Stimulated activated CD8-positive, alpha-beta memory T cell treated with anti-CD3 and anti-CD28 coated beads, Interleukin-4, amount 100 ng/mL, for 4 hours (primary cell): ENCODE measurements at regions not wholly inside any gene's neighbourhood (a gene's known extent, or its start where the extent isn't known, plus 50 kb on each side); places are given as distances from the start of the nearest gene placed in this dataset.
"Not testable (repeated sequence)": the region's sequence is repeated elsewhere in the genome, so short reads cannot be mapped to it uniquely, and the experiment has no call there.

Source experiments
- DNase-seq, 2 donors: peaks; one replicate each; pipeline ENCODE4 v3.0.0-alpha.2; 2020; ENCODE audit warnings: low read depth in 2 of 2, low spot score in 1 of 2

DNA sequence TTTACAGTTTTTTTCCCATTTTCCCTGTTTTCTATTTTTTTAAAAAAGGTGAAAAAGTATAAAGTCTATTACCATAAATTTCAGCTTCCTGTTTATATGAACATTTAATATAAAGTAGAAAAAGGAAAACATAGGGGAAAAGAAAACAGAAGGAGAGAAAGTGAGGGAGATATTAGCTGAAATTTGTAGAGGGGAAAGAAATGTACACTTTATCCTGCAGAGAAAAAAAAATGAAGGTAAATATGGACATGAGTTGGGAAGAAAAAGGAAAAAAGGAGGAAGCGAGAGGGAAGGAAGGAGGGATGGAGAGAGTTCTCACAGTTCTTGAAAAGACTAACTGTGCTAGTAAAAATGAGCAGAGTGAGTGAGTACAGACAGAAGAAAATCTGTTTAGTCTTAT lies 91.6 kb upstream of the BTG1 start:
- DNase-seq, result no peak

DNA sequence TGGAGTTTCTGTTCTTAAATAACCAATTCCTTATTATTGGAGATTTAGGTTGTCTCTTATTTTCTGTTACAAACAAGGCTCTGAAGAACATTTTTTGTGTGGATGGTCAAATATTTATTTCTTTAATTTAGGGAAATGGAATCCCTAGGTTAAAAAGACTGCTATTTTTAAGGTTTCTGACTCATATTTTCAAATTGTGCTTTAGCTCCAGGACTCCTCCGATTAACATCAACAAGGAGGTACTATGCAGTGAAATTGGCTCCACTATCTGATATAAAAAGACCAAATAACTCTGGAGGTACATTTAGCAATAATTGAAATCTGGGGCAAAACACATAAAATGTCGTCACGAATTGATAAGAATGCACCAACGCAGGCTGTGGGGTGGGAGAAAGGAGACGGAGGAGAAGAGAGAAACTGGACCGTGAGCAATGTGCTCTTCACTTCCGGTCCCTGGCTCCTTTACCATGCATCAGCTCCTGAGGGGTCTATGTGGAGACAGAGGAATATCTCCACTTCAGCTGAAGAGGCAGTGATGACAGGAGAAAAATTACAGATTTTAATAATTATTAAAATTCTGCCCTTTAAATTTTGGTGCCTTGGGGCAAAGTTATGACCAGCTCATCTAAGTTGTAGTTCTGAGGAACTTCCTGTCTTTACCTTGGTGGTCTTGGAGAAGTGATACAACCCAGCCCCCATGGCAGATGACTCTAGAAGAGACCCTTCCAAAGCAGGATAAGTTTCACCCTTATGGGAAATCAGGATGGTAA lies 90.2 kb upstream of the BTG1 start:
- DNase-seq, result no peak

DNA sequence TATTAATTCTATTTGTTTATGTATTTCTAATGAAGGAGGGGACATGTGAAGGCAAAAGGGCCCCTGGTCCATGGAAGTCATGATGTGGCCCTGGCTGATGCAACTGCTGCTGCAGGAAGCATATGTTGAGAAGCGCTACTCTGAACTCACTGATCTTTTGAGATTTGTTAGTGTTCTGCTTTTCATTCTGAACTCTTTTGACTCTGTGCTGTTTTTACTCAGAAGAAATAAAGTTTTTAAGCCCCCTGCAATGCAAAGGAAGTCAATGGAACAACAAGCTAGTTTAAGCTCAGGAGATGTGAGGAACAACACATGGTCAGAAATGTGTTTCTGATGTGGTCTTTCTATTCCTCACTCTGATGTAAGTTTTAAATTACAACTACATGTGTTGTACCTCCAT lies 88.9 kb upstream of the BTG1 start:
- no peak for DNase-seq

DNA sequence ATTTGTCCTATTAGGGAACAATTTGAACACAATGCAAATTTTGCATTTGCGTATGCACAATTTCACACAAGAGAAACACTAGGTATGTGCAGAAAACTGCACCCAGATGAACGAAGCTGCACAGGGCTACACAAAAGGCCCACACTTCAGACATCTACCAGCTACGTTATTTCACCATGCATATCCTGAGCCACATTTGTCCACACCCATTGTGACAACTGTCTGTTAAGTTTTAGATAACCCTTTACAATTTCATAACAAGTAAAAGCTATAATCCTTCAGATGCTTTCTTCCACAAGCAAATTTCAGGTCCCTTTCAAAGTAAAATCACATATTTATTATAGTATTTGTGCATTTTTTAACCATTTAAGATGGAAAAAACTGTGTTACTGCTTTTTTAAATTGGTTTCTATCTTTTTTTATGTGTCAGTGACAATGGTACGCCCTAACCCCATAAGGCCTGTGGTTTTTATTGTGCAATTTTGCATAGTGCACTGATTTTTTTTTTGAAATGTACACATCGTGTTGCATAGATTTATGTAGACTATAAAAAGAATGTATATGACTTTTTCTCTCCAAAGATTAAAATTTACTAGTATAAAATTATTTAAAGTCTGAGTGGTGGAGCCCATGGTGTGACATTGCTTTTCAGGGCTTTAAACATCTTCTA lies 87.8 kb upstream of the BTG1 start:
- DNase-seq, result no peak

DNA sequence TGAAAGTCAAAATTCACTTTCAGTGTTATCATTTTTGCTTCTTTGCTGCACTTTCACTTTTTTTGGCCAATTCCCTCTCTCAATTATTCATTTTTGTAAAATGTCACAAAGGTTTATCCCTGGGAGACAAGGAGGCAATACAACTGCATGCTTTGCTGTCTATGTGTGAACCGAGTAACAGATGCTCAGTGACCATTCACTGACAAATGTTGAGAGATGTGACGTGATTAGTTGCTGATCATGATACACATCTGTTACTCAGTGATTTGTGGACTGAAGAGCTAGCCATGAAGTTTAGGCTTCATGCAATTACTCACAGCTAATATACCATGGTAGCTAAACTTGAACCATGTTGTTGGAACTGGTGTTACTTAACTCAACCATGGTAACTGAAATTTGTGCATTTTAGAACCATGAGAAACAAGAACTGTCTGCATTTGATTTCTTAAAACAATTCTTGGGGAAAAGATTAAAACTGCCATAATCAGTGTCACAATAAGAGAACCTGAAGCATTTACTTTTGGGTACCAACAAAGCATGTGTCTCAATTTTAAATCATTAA lies 86.8 kb upstream of the BTG1 start:
- DNase-seq, result not testable (repeated sequence)

DNA sequence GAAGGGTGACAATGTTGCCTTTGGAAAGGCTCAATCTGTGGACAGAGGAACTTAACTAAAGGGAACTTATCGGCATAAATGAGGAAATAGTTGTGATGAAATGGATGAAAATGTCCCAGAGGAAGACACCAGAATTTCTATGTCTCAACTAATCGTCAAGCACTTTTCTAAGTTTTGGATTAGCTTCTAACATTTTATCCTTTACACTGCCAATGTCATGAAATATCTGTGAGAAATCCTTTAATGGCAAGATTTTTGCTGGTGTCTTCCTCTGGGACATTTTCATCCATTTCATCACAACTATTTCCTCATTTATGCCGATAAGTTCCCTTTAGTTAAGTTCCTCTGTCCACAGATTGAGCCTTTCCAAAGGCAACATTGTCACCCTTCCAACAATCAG lies 86.3 kb upstream of the BTG1 start:
- DNase-seq, result not testable (repeated sequence)

DNA sequence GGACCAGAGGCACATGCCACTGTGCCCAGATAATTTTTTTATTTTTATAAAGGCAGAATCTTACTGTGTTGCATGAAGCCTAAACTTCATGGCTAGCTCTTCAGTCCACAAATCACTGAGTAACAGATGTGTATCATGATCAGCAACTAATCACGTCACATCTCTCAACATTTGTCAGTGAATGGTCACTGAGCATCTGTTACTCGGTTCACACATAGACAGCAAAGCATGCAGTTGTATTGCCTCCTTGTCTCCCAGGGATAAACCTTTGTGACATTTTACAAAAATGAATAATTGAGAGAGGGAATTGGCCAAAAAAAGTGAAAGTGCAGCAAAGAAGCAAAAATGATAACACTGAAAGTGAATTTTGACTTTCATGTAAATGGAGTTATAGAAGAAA lies 85.9 kb upstream of the BTG1 start:
- DNase-seq, result not testable (repeated sequence)

DNA sequence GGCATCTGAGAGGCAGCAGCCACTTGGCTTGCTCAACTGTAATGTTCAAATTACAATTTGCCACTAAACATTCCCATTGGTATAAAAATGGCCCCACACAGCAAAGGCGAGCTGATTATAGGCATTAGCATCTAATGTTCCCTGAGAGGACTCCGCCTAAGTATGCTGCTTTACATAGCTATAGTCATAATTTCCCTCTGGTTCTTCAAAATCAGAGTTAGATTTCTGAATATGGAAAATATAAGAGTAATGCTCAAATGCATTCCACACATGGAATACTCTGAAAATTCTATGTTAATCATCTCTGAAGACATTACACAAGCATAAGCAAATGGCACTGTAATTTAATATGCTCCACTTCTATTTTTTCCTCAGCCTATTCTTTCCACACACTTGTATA lies 83.7 kb upstream of the BTG1 start:
- no peak for DNase-seq

DNA sequence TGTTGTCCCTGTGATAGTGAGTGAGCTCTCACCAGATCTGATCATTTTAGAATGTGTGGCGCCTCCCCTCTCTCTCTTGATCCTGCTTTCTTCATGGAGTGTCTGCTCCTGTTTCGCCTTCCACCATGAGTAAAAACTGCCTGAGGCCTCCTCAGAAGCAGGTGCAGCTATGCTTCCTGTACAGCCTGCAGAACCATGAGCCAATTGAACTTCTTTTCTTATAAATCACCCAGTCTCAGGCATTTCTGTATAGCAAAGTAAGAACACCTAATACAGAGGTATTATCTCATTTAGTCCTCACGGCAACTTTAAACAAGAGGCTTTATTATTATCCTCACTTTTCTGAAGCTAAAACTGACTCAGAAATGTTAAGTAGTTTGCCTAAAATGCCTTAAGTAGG lies 81.3 kb upstream of the BTG1 start:
- DNase-seq, result no peak

DNA sequence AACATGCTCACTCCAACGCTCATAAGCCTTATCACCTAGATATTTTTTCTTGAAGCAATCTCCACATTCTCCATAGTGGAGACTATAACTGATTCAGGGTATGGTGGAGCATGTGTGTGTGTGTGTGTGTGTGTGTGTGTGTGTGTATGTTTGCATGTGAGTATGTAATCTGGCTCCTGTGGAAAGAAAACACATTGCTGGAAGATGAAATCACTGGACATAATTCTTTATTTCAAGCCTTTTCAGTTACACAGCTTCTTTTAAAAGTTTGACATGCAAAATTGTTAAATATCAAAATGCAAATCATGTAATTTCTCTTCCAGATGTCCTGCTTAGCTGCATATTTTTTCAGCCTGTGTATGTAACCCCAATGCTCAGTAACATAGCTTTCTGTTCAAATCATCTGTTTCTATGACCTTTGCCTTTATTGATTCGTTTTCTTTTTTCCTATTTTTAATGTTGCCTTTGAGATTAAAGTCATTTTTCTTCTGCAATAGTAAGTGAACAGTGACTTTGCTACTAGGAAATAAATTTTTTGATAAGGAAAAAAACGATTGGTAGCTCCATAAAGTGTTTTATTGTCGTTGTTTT lies 80.5 kb upstream of the BTG1 start:
- no peak for DNase-seq

DNA sequence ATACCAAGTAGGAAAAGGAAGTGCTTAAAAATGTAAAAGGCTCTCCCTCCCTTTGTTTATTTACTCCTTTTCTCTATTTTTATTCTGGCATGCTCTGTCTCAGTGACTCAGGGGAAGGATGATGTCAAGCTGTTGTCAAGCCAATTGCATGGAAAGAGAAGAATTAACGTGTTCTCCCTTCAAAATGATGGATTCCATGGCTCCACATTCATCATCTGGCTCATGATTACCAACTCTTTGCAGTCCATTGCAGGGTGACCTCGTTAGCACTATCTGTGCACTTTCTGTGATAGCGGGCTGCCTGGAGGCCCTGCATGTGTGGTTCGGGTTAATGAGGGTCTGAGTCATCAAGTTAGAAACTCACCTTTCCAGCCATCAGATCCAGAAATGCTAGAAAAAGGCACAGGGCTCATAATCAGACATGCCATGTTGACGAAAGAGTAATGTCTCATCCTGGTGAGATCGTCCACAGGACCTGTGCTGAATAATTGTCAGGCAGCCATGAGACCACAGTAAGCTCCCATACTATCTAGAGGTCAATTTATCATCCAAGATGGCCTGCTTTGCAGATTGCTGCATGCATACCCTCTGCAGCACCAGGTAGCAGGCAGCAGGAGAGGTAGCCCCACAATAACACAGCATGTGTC lies 79.2 kb upstream of the BTG1 start:
- no peak for DNase-seq

DNA sequence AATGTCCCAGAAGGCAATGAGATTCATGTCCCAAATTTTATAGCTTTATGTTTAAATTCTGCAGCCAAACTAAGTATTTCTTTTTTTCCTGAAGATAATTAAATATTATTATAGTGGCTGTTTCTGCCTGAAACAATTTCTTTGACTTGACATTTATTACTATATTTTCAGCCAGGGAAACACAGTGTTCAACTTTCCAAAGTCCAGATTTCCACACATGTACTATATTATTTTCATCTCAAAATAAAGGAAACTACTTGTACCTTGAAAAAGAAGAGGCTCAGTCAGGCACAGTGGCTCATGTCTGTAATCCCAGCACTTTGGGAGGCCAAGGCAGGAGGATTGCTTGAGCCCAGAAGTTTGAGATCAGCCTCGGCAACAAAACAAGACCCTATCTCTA lies 77.8 kb upstream of the BTG1 start:
- no peak for DNase-seq

DNA sequence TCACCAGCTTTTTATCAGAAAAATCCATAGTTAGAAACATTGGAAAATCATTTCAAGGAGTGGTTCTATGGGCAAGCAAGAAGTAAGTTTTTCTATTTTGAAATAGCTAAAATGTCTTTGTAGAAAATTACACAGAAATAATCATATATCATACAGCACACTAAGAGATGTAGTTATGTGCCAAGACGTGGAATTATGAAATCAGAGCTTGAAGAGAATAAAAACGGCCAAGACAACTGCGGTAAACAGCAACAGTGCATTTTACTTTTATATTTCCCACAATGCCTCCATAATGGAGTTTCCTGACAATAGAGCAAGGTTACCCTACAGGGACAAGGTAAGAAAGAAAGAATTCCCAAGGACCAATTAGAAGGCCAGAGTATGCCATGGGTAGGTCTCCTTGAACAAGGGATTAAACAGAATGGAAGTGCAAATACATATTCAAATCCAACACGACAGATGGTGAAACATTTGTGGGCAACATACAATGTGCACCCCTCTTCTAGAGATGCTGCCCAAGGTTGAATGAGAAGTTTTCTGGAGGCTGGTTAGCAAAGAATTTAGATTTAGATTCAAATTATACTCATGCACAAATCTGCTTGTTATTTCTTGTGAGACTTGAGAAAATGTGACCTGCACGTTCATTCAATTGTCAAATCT lies 76.1 kb upstream of the BTG1 start:
- no peak for DNase-seq

DNA sequence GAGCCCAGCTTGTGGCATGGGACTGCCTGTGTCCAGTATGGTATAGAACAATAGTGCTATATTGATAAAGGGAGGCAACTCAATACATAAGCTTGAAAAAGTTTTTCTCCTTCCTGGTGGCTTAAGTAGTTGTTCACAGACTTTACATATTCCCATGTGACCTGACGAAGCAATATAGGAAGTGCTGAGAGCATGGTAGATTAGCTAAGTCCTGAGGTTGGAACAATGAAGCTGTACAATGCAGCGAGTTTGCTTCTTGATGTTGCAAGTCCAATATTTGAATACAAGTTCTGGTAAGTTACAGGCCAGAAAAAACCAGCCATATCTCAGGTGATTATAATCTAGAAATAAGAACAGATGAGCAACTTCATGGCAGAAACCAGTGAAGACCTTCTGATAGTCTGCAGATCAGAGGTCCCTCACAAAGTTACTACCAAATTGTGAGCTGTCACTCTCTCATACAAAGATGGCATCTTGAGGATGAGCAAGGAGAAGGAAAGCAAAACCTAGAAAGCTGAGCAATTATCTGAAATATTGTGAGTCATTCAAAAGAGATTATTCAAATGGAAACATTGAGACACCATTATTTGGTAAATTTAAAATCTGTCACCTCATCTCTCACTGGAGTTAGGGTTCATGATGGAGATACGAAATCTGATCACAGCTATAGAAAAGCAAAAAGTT lies 72.9 kb upstream of the BTG1 start:
- DNase-seq, result no peak

DNA sequence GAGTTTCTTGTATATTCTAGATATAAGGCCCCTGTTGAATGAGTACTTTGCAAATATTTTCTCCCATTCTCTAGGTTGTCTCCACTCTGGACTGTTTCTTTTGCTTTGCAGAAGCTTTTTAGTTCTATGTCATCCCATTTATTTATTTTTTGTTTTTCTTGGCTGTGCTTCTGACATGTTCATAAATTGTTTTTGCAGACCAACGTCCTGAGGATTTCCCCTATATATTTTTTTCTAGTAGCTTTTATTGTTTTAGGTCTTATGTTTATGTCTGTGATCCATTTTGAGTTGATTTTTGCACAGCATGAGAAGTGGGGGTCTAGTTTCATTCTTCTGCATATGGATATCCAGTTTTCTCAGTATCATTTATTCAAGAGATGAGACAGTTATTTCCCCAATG lies 70.4 kb upstream of the BTG1 start:
- no peak for DNase-seq

DNA sequence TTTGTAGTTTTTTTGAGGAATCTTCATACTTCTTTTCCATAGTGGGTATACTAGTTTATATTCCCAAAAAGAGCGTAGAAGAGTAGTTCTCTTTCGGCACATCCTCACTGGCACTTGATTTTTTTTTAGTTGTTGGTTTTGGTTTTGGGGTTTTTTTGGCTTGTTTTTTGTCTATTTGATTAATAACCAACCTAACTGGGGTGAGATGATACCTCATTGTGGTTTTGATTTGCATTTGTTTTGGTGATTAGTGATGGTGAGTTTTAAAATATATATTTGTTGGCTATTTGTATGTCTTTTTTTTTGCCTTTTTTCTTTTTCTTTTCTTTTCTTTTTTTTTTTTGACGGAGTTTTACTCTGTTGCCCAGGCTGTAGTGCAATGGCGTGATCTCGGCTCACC lies 69.7 kb upstream of the BTG1 start:
- DNase-seq, result no peak

DNA sequence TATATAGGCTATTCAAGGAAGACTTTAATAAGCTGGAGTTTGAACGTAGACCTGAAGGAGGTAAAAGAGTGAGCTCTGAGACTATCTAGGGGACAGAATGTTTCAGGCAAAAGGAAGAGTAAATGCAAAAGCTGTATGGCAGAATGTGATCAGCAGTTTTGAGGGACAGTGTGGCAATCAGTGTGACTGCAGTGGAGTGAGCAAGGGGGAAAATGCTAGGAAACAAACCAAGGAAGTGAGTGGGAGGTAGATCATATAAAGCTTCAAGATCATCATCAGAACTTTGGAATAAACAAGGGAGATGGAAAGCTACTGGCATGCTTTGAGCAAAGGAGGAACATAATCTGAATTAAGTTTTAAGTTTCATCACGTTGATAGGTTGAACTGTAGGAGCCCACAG lies 67.5 kb upstream of the BTG1 start:
- no peak for DNase-seq

DNA sequence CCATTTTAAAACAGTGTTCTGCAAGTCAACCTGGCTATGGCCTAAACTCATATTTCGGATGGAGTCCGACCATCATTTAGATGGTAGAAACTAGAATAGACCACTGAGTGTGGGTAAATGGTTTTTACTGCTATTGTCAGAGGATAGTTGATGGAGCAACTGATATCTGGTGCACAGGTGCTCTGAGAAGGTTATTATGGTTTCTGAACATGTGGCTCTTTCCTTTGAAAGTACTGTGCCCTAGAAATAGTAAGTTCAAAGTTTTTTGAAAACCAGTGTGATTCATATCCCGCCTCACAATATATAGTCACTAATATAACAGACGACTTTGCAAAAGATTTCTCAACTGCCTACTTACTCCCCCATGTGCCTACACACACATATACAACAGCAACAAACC lies 64.4 kb upstream of the BTG1 start:
- no peak for DNase-seq

DNA sequence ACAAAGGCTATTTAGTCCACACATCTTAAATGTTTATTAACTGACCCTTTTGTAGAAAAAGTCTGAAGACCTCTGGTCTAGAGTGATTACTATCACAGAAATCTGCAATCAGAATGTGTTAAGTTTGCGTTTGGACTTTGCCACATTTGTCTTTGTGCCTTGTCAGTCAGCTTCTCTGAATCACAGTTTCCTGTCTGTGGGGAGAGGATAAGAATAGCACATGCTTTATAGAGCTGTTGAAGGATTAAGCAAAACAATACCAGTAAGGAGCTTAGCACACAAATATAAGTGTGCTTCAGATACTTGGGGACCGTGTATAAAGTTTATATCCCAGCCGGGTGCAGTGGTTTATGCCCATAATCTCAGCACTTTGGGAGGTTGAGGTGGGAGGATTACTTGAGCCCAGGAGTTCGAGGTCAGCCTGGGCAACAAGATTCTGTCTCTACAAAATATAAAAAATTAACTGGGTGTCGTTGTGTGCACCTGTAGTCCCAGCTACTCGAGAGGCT lies 63.0 kb upstream of the BTG1 start:
- no peak for DNase-seq

DNA sequence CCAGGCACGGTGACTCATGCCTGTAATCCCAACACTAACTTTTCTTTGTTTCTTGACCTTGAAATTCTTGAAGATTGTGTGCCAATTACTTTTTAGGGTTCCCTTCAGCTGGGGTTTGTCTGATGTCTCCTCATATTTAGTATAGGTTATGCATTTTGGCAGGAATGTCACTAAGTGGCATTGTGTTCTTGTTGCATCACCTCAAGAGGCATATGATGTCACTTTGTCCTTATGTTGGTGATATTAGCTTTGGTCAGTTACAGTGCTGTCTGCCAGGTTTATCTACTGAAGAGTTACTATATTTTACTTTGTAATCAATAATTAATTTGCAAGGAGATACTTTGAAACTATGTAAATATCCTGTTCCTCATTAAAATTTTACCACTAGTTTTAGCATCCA lies 61.0 kb upstream of the BTG1 start:
- no peak for DNase-seq

DNA sequence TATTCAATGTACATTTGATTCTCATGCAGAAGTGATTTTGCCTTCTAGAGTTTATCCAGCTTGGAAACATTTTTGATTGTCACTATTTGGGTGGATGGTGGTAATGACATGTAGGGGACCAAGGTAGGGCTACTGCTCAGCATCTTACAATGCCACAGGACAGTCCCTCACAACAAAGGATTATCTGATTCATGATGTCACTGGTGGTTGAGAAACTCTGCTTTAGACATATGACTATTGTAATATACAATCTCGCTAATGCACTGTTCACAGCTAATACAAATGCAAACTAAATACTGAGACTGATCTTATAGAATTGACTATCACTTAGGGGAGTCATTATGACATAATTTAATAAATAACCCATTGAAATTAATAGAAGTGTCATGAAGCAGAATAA lies 60.4 kb upstream of the BTG1 start:
- DNase-seq, result no peak
